UCSD-AML1 (cell line): ENCODE measurements at regions not wholly inside any gene's neighbourhood (a gene's known extent, or its start where the extent isn't known, plus 50 kb on each side); places are given as distances from the start of the nearest gene placed in this dataset.

Source experiments
- DNase-seq: peaks from one replicate; lab custom pipeline; 2025; ENCODE audit not compliant: unreplicated experiment; lab: John Stamatoyannopoulos, UW

DNA sequence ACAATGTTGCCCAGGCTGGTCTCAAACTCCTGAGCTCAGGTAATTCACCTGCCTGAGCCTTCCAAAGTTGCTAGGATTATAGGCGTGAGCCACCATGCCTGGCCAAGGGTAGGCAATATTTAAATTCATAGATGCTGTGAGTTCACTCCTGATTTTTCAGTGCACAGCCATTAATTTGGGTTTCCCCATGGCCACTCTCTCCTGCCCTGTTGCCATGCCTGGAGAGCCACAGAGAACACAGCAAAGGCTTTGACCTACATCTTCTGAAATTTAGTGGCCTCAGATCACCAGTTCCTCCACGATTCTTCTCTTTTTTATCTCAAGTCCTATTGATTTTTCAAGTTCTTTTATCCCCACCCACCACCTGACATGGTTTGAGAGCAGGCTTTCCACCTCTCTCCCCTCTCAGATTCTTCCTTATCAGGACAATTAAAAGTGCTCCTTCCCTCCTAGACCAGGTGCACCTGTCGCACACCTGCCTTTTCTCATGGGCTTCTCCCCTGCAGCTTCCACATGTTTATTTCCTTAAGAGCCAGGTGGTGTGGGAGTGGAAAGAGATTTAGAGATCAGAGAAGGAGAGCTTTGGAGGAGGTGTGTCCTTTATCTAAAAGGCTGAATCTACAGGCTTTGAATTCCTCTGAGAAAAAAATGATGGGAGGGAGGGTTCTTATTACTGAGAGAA, 123.8 kb downstream of the ADRA2A start:
- DNase-seq: no peak

DNA sequence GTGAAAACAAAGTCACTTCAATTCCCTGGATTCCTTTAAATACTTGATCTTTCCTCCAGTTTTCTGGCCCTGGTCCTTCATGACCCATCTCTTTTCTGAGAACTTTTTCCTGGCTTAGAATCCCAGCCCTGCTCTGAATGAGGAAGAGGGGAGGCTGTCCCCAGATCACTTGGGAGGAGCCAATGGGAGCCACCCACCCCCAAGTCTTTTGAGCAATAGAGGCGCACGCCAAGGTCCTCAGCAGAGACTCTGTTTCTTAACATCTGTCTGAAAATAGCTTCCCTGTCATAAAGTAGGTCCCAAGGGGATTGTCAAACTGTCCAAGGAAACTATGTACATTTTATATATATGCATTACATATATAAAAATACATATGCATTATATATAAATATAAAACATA, 126.8 kb downstream of the ADRA2A start:
- DNase-seq: no peak

DNA sequence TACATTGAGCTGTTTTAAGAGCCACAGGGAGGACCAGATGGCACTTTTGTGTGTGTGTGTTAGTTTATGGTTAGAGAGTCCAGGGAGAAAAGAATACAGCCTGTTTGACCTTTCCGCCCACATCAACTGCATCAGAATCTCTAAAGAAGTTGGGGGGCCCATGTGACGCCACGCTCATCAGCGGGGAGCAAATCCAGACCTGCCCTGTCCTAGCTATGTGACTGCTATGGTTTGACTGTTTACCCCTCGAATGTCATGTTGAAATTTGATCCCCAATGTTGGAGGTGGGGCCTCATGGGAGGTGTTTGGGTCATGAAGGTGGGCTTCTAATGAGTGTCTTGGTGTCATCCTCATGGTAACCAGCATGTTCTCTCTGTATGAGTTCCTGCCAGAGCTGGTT, 128.0 kb downstream of the ADRA2A start:
- no peak for DNase-seq

DNA sequence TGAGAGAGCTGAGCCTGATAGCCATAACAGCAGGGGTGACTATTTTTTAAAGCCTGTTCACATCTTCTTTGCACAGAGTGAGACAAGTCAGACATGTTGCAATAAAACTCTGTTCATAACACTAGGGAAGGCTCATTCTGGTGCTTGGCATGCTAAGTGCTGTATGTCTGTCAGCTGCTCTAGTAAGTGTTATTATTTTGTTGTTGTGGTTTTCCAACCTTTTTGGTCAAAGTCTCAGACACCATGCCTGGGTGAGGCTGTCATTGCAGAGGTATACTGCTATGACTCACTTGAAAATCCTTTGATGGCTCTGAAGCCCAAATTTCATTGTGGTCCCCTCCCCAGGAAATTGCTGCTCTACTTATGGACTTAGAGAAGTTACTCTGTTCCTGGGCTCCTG, 129.7 kb downstream of the ADRA2A start:
- no peak for DNase-seq

DNA sequence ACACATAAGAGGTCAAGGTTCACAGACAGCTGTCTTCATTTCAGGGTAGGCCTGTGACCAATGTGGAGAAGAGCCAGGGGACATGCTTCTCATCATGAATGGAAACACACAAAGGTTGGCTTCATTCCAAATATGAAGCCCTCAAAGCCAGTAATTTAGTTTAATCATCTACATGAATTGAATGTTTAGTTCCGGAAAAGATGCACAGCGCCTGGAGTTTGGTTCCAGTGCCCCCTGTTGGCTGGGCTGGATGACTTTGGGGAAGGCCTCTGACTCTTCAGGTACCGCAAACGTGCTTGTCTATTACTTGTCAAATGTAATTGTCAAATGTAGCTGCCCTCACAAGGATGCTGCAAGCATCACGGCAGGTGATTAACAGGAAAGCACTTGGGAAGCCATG, 130.7 kb downstream of the ADRA2A start:
- DNase-seq: peak; percentile 63

DNA sequence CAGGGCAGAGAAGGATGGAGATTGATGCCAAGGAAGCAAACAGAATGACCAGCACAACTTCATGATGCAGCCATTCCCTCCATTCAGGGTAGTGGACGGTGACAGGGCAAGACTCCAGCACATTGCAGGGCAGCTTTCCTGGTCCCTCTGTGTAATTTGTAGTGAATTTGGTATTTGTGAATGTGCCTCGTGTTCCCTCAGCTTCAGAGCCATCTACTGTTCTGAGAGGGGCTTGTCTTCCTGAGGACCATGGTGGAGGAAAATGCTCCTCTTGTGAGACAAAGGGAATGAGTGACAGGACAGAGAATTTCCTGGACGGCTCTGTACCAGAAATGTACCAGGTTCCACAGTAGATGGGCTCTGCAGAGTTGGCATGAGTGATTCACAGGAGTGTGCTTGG, 132.1 kb downstream of the ADRA2A start:
- DNase-seq: no peak

DNA sequence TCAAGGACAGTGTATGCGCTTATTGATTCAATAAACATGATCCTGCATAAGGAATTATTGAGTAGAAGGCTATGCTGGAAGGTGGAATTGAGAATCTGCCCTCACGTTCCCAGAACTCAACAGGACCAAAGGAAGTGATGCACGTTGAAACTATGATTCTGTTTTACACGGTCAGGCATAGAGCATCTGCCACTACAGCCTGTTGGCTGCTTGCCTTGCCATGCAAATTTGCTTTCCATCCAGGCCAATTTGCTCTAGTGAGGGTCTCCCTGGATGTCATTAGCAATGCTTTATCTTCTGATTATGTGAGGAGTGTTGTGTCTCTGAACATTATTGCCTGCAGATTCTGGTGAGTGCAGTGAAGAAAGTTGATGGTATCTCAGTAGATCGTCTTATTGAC, 132.9 kb downstream of the ADRA2A start:
- DNase-seq: no peak

DNA sequence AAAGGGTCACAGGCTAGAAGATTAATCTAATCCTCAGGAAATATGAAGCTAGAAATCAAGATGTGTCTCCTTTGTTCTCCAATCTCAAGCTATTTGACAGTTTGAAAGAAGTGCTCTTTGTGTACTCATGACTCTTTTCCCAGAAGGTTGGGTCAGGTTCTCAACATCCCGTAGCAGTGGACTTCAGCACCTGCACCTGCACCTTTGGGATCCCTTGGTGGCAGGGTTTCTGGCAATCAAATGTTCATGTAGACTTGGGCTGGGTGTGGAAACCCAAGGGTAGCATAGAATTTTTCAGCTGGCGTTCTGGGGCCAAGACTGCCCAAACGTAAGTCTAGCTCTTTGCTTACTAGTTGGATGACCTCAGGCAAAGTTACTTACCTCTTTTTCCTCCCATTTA, 134.4 kb downstream of the ADRA2A start:
- DNase-seq: no peak

DNA sequence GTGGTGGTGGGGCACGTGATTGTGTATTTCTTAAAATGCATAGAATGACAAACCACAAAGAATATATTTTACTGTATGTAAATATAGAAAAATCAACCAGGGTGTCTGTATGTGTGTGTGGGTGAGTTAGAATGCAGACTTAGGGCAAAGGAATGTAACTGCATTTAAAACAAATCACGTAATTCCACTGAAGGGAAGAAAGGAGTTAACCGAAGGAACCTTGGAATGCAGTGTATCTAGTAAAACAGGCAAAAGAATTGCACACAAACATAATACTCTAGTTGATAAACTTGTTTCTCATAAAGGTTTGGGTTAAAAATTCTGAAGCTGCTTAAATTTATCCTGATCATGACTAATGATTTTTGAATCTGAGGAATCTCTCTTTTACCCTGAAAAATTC, 134.9 kb downstream of the ADRA2A start:
- DNase-seq: no peak

DNA sequence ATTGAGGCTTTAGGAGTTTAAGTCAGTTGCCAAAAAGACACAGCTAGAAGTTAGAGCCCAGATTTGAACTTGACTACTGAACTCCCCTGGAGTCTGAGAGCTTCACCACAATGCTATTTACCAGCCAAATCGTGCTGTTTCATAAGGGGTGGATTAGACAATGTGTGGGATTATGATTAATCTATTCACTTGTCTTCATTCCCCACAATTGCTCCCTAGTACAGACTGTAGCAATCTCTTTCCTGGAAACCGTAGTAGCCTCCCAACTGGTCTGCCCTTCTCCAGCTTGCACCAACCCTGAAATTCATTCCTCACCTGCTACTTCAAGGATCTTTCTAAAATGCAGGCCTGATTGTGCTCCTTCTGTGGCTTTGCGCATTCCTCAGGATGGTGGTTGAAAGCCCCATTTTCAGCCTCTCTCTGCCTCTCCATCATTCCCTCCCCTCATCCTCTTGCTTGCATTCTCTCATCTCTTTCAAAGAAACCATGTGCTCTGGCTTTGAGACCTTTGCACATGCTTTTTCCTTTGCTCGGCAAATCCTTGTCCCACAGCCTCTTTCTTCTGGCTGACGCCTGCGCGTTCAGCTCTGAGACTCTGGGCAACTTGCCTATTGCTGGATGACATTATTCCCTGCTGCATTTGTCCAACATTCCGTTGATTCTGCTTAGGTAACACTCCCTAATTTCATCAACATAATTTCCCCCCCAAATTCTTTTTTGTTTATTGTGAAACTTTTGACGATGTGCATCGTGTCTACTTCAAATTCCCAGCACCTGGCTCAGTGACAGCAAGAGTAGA, 145.1 kb downstream of the ADRA2A start:
- DNase-seq: no peak

DNA sequence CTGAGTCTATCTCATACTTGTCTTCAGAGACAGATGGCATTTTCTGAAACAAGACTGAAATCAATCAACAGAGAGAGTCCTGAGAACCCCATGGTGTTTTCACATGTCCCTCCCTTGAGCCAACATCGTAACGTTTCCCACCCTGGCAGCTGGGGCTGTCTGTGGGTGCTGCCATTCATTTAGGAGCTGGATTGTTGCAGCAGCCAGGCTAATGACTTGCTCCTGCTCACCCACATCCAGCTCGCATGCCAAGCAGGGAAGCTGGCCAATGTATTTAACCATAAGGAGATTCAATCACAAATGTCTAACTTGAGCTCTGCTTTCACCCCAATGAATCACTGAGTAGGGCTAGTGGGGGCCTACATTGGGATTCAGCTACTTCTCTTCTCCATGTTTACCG, 146.1 kb downstream of the ADRA2A start:
- DNase-seq: no peak

DNA sequence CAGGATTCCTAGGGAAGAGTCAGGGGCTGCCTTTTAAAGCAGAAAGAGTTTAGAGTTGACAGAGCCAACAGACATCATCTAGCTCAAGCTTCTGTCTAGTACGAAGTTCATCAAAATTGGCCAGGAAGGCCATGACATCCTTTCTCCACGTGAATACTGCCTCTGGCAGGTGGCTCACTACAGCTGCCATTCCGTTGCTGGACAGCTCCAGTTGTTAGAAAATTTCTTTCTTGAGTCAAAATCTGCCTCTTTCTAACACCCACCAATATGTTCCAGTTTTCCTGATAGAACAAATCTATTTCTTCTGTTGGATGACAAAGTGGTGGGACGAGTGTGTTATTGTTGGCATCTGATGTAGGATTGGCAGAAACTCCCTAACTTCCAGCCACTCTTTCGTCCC, 154.9 kb downstream of the ADRA2A start:
- no peak for DNase-seq

DNA sequence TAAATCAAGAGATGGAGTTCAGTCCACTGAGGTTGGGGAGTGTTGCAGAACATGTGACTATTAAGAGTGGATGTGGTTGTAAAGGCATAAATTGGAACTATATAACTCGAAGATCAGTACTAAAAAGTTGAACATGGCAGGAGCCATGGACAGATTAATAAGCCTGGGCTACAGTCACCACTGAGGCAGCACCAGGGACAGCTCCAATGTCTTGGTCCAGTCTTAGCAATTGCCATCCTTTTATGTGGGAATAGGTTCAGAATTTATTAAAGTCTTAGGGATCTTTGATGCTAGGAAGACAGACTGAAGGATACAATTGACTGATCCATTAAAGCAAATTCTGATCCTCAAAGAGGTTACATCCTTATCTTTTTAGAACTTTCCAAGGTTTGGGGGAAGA, 156.6 kb downstream of the ADRA2A start:
- DNase-seq: no peak

DNA sequence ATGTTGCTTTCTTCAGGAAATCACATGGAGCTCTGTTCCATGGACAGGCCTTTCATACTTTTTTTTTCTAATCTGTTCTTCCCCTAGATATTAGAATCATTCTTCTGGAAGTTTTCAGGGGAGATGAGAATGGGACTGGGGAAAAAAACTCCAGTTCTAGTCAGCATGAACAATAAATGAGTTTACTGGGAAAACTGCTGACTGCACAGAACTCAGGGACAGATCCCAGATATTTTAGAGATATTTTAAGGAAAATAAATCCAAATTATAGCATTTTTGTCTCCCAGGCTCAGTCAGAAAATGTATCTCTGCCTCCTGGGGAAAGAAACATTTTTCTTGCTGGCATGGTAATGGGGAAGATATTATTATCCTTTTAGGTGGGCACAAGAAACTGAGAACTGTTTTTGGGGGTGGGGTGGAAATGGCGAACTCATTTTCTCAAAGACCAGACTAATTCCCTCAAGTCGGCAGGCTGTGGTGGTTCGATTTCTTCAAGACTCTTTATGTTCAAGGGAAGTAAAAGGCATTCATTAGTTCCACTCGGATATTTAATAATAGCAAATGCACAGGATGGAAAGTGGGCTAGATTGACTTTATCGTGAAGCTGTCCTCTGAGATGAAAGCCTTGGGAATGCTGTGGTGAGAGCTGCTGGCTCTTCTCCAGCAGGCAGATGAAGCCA, 157.5 kb downstream of the ADRA2A start:
- no peak for DNase-seq

DNA sequence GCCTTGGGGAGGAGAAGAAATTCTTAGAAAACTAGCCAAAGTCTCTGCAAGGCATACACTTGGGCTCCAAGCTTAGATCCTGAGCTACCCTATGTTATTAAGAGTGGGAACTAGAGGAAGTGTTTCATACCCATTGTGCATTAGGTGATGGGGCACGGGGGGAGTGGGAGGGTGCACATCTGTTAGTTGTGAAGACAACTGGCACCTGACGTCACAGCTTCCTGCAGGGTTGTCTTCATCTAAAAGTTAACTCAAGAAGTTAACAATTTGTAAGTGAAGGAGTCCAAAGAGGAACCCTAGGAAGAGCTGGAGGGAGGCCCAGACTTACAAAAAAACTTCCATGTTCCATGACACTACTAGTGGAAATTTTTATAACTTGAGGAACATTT, 158.1 kb downstream of the ADRA2A start:
- DNase-seq: no peak

DNA sequence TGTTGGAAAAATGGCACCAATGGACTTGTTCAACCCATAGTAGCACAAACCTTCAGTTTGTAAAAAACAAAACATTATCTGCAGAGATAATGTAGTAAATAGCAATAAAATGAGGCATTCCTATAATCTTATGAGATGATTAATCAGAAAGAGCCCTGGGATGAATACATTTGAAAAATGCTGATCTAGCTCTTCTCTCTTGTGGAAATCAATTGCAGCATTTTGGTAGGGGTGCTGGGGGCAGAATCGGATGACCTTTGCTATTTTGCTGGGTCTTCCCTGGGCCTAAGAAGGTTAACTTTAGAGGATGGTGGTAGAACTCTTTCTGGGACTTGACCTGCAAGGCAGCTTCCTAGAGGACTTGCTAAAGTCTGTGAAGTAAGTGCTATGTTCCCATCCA, 163.5 kb downstream of the ADRA2A start:
- DNase-seq: no peak

DNA sequence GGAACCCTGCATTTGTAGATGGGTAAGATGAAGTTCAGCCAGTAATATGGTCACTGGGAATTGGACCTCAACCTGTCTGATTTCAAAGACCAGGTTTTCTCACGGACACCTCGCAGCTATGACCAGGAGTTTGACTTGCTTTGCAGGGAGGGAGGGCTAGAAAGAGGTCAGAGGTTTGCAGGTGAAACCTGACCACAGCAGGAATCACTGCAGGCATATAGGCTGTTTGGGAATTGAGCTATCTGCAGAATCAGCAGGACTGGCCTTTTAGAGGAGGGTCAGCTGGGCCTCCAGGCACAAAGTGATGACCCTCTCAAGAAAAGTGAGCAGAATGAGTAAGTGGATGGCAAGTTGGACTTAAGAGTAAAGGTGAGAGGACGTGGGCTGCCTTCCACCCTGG, 166.3 kb downstream of the ADRA2A start:
- no peak for DNase-seq

DNA sequence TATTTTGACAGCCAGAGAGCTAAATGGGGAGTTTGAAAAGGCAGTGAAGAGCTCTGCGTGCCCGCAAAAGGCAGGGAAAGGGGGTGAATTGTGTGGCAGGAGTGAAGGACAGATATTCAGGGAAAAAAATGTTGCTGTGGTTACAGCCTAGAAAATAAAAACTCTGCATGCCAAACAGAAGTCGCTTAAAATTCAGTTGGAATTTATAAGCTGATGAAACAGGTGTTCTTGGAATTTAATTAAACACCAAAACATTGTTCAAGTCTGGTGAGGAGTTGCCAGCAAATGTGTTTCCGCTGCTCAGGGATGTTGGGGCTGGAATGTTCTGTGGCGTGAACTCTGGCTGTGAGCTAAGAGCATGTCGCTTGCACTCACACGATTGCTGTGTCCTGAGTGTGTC, 169.3 kb downstream of the ADRA2A start:
- no peak for DNase-seq

DNA sequence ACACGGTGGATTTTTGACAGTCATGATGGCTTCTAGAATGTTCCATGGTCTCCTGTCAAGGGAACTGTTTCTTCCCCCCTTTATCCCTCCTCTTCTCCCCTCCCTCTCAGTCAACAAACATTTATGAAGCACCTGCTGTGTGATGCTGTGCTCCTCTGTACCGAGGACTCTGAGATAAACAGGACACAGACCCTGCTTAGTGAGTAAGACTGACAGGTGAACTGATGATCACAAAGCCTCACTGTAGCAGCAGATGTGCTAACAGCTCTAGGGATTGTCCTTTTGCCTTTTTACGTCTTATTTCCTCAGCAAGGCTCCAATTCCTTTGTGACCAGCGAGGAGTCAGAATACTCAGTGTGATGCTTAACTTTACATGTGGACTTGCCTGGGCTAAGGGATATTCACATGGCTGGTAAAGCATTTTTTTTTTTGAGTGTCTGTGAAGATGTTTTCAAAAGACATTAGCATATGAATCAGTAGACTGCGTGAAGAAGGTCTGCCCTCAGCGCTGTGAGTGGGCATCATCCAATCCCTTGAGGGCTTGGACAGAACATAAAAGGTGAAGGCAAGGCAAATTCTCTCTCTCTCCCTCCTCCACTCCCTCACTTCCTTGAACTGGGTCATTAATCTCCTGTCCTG, 170.1 kb downstream of the ADRA2A start:
- DNase-seq: no peak

DNA sequence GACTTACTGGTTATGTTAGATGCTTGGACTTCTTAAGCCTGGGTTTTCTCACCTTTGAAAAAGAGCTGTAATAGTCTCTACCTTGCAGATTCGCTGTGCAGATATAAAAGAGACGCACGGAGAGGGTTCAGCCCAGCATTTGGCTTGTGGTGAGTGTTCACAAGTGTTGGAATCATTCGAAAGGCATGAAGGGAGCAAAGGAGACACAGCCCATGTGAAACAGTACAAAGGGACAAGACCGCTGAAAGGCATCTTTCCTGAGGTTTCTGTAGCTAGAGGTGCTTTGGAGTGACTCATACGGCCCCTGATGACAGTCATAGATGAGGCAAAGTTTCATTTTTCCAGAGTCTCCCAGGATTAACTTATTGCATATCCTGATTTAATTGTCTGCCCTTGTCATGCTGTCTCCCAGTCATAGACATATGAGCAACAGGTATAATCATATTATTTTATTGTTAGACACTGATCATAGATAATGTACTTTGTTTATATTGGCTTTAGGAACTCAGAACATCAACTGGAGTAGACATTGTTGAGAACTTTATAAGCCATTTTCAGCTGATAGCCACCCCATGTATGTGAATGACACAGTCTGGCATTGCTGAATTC, 171.1 kb downstream of the ADRA2A start:
- DNase-seq: no peak

DNA sequence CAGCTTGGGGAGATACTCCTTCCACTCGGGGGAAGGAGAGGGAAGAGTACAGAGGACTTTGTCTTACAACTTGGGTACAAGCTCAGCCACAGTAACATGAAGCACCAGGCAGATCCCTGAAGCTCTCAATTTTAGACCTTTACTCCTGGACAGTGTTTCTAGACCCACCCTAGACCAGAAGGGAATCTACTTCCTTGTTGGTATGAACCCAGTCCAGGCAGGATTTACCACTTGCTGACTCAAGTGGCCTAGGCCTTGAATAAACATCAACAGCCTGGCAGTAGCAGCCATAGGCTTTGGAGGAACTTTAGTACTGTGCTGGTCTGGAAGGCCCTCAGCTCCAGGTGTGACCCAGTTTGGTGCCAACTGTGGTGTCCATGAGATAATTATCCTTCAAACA, 173.1 kb downstream of the ADRA2A start:
- no peak for DNase-seq
